HG03460 (cell line): ENCODE measurements at regions not wholly inside any gene's neighbourhood (a gene's known extent, or its start where the extent isn't known, plus 50 kb on each side); places are given as distances from the start of the nearest gene placed in this dataset.
"Not testable (repeated sequence)": the region's sequence is repeated elsewhere in the genome, so short reads cannot be mapped to it uniquely, and the experiment has no call there.

Experiments used
- ATAC-seq: cut with Tn5 transposase; IDR thresholded peaks from one replicate; pipeline ENCODE4 v1.9.1; 2021; ENCODE audit not compliant: unreplicated experiment

GRCh38 chr7:101707587-101707986 lies 78.5 kb upstream of the MYL10 start:
- no peak for ATAC-seq

GRCh38 chr7:101708223-101708622 lies 79.1 kb upstream of the MYL10 start:
- no peak for ATAC-seq

GRCh38 chr7:101712652-101713051 lies 83.6 kb upstream of the MYL10 start:
- no peak for ATAC-seq

GRCh38 chr7:101714097-101714496 lies 85.0 kb upstream of the MYL10 start:
- no peak for ATAC-seq

- ATAC-seq, result no peak
These were observed 88.7 kb upstream of the MYL10 start for GRCh38 chr7:101717628-101718357.

- no peak for ATAC-seq
These were observed 89.4 kb upstream of the MYL10 start for GRCh38 chr7:101718363-101719122.

- no peak for ATAC-seq
These were observed 90.0 kb upstream of the MYL10 start for GRCh38 chr7:101719123-101719470.

- no peak for ATAC-seq
These were observed 91.2 kb upstream of the MYL10 start for GRCh38 chr7:101720324-101720723.

GRCh38 chr7:101722247-101722646 lies 93.2 kb upstream of the MYL10 start:
- no peak for ATAC-seq

GRCh38 chr7:101723835-101724234 lies 93.6 kb upstream of the CUX1 start:
- no peak for ATAC-seq

GRCh38 chr7:101724957-101725356 lies 92.5 kb upstream of the CUX1 start:
- no peak for ATAC-seq

- no peak for ATAC-seq
These were observed 91.5 kb upstream of the CUX1 start for GRCh38 chr7:101725921-101726320.

- no peak for ATAC-seq
These were observed 90.2 kb upstream of the CUX1 start for GRCh38 chr7:101727184-101727583.

GRCh38 chr7:101728128-101728527 lies 89.3 kb upstream of the CUX1 start:
- no peak for ATAC-seq

GRCh38 chr7:101728873-101729240 lies 88.6 kb upstream of the CUX1 start:
- not testable (repeated sequence) for ATAC-seq

- no peak for ATAC-seq
These were observed 88.1 kb upstream of the CUX1 start for GRCh38 chr7:101729241-101729883.

- no peak for ATAC-seq
These were observed 85.8 kb upstream of the CUX1 start for GRCh38 chr7:101731502-101732084.

- ATAC-seq, result no peak
These were observed 83.5 kb upstream of the CUX1 start for GRCh38 chr7:101733713-101734475.

GRCh38 chr7:101736084-101736483 lies 81.3 kb upstream of the CUX1 start:
- ATAC-seq, result no peak

GRCh38 chr7:101739775-101740398 lies 77.5 kb upstream of the CUX1 start:
- no peak for ATAC-seq
